ENCODE measurements at regions not wholly inside any gene's neighbourhood (a gene's known extent, or its start where the extent isn't known, plus 50 kb on each side); places are given as distances from the start of the nearest gene placed in this dataset.

DNA sequence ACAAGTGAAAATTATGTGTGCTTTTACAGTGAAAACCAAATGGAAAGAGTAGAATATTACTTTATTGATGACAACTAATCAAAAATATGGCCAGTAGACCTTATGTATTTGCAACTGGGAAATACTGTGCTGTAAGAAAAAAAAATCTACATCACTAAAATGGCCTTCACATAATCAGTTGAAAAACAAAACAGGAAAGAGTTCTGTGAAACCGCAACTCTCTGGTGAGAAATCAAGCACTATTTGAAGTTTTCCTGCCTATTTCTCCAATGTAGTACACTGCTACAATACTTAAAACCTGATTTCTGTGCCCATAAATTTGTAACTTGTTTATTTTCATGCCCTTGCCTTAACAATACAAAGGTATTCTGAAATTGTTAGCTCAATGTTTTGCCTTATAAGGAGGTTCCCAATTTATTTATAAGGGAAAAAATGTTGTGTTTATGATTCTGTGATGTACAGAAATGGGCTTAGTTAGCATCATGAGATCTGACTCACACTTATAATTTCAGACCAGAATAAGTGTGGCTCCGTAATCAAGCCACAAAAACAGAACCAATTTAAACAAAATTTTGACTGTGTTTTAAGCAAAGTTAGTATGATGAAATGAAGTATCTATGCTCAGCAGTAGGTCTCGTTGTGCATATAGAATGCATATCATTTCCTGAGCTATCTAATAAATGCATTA, 147.1 kb downstream of the FAT4 start:
- TF ChIP-seq, protein P1, sequence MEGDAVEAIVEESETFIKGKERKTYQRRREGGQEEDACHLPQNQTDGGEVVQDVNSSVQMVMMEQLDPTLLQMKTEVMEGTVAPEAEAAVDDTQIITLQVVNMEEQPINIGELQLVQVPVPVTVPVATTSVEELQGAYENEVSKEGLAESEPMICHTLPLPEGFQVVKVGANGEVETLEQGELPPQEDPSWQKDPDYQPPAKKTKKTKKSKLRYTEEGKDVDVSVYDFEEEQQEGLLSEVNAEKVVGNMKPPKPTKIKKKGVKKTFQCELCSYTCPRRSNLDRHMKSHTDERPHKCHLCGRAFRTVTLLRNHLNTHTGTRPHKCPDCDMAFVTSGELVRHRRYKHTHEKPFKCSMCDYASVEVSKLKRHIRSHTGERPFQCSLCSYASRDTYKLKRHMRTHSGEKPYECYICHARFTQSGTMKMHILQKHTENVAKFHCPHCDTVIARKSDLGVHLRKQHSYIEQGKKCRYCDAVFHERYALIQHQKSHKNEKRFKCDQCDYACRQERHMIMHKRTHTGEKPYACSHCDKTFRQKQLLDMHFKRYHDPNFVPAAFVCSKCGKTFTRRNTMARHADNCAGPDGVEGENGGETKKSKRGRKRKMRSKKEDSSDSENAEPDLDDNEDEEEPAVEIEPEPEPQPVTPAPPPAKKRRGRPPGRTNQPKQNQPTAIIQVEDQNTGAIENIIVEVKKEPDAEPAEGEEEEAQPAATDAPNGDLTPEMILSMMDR (IDR thresholded peaks at IDR 0.05): no peak
- TF ChIP-seq POLR2A (IDR thresholded peaks at IDR 0.05): no peak

Data from lower leg skin (tissue), 3 donors.